B cell (primary cell): ENCODE measurements at regions not wholly inside any gene's neighbourhood (a gene's known extent, or its start where the extent isn't known, plus 50 kb on each side); places are given as distances from the start of the nearest gene placed in this dataset.

Experiments
- EZH2 ChIP-seq: IDR thresholded peaks from 2 replicates; pipeline ENCODE4 v1.6.1; 2012; ENCODE audit warnings: borderline replicate concordance, low read depth, mild to moderate bottlenecking, moderate library complexity, low read length; ENCODE audit not compliant: insufficient read depth, poor library complexity, severe bottlenecking
- TF ChIP-seq, protein P1 (sequence below): fragments of 200-600 bp; IDR thresholded peaks from one replicate; pipeline ENCODE4 v1.8.0; 2022; ENCODE audit warnings: antibody characterized with exemption, mild to moderate bottlenecking

DNA sequence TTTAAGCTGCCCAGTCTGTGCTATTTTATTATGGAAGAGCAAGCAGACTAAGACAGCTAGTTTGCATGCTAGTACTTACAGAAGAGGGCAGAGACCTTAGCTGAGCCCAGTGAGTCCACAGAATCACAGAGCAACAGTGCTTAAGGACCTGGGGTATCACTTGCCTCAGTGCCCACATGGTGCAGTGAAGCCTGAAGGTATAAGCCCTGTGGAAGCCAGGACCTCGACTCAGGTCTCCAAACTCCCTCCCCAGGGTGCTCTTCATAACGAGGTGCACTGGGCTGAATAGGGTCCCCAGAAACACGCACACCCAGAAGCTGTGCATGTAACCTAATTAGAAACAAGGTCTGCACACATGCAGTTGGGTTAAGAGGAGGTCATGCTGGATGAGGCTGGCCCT is 718.1 kb downstream of the GALR1 start:
- TF ChIP-seq, protein P1, sequence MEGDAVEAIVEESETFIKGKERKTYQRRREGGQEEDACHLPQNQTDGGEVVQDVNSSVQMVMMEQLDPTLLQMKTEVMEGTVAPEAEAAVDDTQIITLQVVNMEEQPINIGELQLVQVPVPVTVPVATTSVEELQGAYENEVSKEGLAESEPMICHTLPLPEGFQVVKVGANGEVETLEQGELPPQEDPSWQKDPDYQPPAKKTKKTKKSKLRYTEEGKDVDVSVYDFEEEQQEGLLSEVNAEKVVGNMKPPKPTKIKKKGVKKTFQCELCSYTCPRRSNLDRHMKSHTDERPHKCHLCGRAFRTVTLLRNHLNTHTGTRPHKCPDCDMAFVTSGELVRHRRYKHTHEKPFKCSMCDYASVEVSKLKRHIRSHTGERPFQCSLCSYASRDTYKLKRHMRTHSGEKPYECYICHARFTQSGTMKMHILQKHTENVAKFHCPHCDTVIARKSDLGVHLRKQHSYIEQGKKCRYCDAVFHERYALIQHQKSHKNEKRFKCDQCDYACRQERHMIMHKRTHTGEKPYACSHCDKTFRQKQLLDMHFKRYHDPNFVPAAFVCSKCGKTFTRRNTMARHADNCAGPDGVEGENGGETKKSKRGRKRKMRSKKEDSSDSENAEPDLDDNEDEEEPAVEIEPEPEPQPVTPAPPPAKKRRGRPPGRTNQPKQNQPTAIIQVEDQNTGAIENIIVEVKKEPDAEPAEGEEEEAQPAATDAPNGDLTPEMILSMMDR = no peak
- no peak for TF ChIP-seq EZH2
